ENCODE measurements at regions not wholly inside any gene's neighbourhood (a gene's known extent, or its start where the extent isn't known, plus 50 kb on each side); places are given as distances from the start of the nearest gene placed in this dataset.

DNA sequence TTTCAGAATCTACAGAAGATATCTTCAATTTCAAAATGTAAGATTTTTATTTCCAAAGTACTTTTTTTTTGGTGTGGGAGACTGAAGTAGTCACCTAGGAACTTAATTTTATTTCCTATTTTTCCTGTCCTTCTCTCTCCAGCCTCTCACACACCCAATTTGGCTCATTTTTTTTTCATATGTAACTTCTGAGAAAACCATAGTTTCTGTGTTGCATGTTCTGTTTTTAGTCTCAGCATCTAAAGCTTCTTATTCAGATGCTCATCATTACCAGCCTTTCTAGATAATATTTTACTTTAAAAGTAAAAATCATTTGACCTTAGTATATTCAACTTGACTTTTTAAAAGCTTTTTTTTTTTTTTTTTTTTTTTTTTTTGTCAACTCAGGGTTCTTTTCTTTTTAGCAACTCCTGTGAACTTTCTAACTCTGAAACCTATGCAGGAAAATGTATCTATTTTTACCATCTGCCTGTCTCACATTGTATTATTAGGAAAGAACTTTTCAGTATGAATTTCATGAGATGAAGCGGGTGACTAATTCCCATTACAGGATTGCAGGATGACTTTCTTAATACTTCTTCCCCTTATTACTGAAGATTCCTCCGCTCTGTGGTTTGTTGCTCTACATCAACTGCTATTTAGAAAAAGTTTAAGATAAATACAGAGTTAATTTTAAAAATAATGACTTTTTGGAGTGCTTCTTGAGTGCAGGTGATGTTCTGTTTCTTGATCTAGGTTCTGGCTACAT is 73.6 kb upstream of the LSM8 start:
- FAIRE-seq (no peak), DNase-seq (ENCODE audit: low read depth, low spot score) (no peak), ATAC-seq (no peak)
- Histone ChIP-seq H3K79me2 (ENCODE audit: control insufficient read depth, insufficient read depth, low read length) (no peaks in the 10 kb centered on the region), H3K27ac (ENCODE audit: control insufficient read depth, insufficient read depth) (no peak overlapping the region), H3K4me2 (ENCODE audit: control insufficient read depth, insufficient read depth) (no peak overlapping the region), H3K9me3 (replicated peaks; ENCODE audit: control insufficient read depth, insufficient read depth, low read length) (no peaks in the 10 kb centered on the region), H3K4me1 (ENCODE audit: control insufficient read depth, insufficient read depth, low read length) (no peaks in the 10 kb centered on the region), H3K27me3 (replicated peaks in 1 of 2; ENCODE audit: control insufficient read depth in 2 of 2, insufficient read depth in 2 of 2, low read length in 1 of 2) (no peaks in the 10 kb centered on the region), H2AFZ (ENCODE audit: control insufficient read depth, low read depth, low read length) (no peak overlapping the region), H3K36me3 (ENCODE audit: control insufficient read depth in 2 of 2, insufficient read depth in 2 of 2, low read length in 1 of 2) (no peaks in the 10 kb centered on the region), H4K20me1 (ENCODE audit: control insufficient read depth, insufficient read depth) (no peaks in the 10 kb centered on the region), H3K4me3 (no peak overlapping the region), H3K9ac (ENCODE audit: control insufficient read depth, insufficient read depth, low read length) (no peak overlapping the region)
- RAD21 ChIA-PET (ENCODE audit: unreplicated experiment) = interaction anchor here (0.7 to 1.0 kb wide), 2 partner anchors 16 to 364 kb away, joined by 3 to 4 read pairs; no protein-coding TSS in a partner anchor
- intact Hi-C loops (cut with micrococcal nuclease; ENCODE audit: unreplicated experiment) = no loop called here
- TF ChIP-seq FOS (IDR thresholded peaks at IDR 0.05; ENCODE audit: borderline replicate concordance, extremely low read depth, insufficient read length) (no peak), NRF1 (conservative IDR thresholded peaks at IDR 0.05; ENCODE audit: low read depth, low read length) (no peak), CHD1 (IDR thresholded peaks at IDR 0.05; ENCODE audit: low read depth, low read length) (no peak)
- TF ChIP-seq, protein P1, sequence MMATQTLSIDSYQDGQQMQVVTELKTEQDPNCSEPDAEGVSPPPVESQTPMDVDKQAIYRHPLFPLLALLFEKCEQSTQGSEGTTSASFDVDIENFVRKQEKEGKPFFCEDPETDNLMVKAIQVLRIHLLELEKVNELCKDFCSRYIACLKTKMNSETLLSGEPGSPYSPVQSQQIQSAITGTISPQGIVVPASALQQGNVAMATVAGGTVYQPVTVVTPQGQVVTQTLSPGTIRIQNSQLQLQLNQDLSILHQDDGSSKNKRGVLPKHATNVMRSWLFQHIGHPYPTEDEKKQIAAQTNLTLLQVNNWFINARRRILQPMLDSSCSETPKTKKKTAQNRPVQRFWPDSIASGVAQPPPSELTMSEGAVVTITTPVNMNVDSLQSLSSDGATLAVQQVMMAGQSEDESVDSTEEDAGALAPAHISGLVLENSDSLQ (IDR thresholded peaks at IDR 0.05) = no peak
- TF ChIP-seq, protein P2, sequence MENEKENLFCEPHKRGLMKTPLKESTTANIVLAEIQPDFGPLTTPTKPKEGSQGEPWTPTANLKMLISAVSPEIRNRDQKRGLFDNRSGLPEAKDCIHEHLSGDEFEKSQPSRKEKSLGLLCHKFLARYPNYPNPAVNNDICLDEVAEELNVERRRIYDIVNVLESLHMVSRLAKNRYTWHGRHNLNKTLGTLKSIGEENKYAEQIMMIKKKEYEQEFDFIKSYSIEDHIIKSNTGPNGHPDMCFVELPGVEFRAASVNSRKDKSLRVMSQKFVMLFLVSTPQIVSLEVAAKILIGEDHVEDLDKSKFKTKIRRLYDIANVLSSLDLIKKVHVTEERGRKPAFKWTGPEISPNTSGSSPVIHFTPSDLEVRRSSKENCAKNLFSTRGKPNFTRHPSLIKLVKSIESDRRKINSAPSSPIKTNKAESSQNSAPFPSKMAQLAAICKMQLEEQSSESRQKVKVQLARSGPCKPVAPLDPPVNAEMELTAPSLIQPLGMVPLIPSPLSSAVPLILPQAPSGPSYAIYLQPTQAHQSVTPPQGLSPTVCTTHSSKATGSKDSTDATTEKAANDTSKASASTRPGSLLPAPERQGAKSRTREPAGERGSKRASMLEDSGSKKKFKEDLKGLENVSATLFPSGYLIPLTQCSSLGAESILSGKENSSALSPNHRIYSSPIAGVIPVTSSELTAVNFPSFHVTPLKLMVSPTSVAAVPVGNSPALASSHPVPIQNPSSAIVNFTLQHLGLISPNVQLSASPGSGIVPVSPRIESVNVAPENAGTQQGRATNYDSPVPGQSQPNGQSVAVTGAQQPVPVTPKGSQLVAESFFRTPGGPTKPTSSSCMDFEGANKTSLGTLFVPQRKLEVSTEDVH (IDR thresholded peaks at IDR 0.05; ENCODE audit: low read depth, partially characterized antibody) = no peak
- POLR2A ChIA-PET = interaction anchor here (0.7 kb wide), 1 partner anchor 430 kb away, joined by 6 read pairs; no protein-coding TSS in a partner anchor
- SMC1A ChIA-PET (ENCODE audit: uncharacterized antibody, unreplicated experiment) = interaction anchor here (0.7 kb wide), 1 partner anchor 101 kb away, joined by 3 read pairs; no protein-coding TSS in a partner anchor
- in situ Hi-C loops (cut with MboI) = no loop called here
- CTCF ChIA-PET = interaction anchor here (0.8 to 1.3 kb wide), 3 partner anchors 11 to 43 kb away, joined by 3 to 4 read pairs (median 3); no protein-coding TSS in a partner anchor
- BruUV-seq (replicated peaks) = no TSS peak
- WGBS (ENCODE audit: insufficient coverage, insufficient replicate concordance, low lambda C conversion rate, missing lambda C conversion rate) = 68% methylated on average over 2 of the region's 2 CpGs
